Endothelial cell (in vitro differentiated cells): ENCODE measurements at regions not wholly inside any gene's neighbourhood (a gene's known extent, or its start where the extent isn't known, plus 50 kb on each side); places are given as distances from the start of the nearest gene placed in this dataset.
A peak's percentile ranks its signal among the peaks of the same experiment; 100 is the strongest.

Experiments
- DNase-seq: peaks from one replicate; pipeline ENCODE4 v3.0.0; 2021; ENCODE audit warnings: low spot score
- H3K27ac Mint-ChIP-seq: one replicate; pipeline ENCODE4 v1.8.0; 2021; ENCODE audit warnings: mixed read lengths, inconsistent platforms; ENCODE audit not compliant: unreplicated experiment
- H3K27me3 Mint-ChIP-seq: one replicate; pipeline ENCODE4 v1.8.0; 2021; ENCODE audit warnings: mild to moderate bottlenecking, moderate library complexity, mixed read lengths, inconsistent platforms; ENCODE audit not compliant: unreplicated experiment
- H3K36me3 Mint-ChIP-seq: one replicate; pipeline ENCODE4 v1.8.0; 2021; ENCODE audit warnings: mild to moderate bottlenecking, low read depth, mixed read lengths, inconsistent platforms; ENCODE audit not compliant: unreplicated experiment
- H3K4me1 Mint-ChIP-seq: one replicate; pipeline ENCODE4 v1.8.0; 2021; ENCODE audit warnings: mild to moderate bottlenecking, mixed read lengths, inconsistent platforms; ENCODE audit not compliant: unreplicated experiment
- H3K4me3 Mint-ChIP-seq: one replicate; pipeline ENCODE4 v1.8.0; 2021; ENCODE audit warnings: mild to moderate bottlenecking, mixed read lengths, inconsistent platforms; ENCODE audit not compliant: unreplicated experiment
- H3K9me3 Mint-ChIP-seq: one replicate; pipeline ENCODE4 v1.8.0; 2021; ENCODE audit warnings: mixed read lengths, inconsistent platforms; ENCODE audit not compliant: unreplicated experiment
- TF ChIP-seq, protein P1 (sequence below): fragments of 200-600 bp; sonication (generic); IDR thresholded peaks from one replicate; pipeline ENCODE4 v1.5.0; 2021; ENCODE audit warnings: antibody characterized with exemption; ENCODE audit not compliant: unreplicated experiment

DNA sequence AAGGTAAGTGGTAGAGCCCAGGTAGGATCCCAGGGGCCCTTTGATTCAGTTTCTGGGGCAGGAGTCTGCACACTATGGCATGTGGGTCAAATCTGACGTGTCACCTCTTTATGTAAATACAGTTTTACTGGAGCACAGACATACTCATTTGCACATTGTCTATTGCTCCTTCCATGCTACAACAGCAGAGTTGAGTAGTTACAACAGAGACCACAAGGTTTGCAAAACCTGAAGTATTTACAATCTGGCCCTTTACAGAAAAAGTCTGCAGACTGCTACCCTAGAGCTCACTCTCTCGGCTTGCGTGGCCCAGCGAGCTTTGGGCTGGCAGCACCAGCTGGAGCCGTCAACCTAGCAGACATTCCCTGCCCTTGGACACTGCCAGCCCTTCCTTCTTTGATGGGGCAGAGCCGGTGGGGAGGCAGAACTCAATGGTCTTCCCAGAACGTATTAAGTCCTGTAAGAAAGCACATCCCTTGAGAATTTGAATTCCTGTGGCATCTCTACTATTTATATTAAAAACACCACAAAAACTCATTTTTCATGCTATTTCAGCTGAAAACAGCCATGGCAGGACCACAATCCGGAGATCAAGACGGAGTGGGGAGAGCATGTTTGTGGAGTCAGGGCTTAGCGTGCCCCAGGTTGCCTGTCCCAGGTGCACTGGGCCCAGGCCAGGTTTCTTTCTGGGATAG lies 133.1 kb upstream of the NUDT7 start:
- H3K4me3 Mint-ChIP-seq, result no peak overlapping the region
- no peak overlapping the region for H3K27ac Mint-ChIP-seq
- H3K27me3 Mint-ChIP-seq, result peaks cover 5% of the 10 kb centered on the region
- H3K9me3 Mint-ChIP-seq, result no peaks in the 10 kb centered on the region
- no peaks in the 10 kb centered on the region for H3K36me3 Mint-ChIP-seq
- DNase-seq, result no peak
- TF ChIP-seq, protein P1, sequence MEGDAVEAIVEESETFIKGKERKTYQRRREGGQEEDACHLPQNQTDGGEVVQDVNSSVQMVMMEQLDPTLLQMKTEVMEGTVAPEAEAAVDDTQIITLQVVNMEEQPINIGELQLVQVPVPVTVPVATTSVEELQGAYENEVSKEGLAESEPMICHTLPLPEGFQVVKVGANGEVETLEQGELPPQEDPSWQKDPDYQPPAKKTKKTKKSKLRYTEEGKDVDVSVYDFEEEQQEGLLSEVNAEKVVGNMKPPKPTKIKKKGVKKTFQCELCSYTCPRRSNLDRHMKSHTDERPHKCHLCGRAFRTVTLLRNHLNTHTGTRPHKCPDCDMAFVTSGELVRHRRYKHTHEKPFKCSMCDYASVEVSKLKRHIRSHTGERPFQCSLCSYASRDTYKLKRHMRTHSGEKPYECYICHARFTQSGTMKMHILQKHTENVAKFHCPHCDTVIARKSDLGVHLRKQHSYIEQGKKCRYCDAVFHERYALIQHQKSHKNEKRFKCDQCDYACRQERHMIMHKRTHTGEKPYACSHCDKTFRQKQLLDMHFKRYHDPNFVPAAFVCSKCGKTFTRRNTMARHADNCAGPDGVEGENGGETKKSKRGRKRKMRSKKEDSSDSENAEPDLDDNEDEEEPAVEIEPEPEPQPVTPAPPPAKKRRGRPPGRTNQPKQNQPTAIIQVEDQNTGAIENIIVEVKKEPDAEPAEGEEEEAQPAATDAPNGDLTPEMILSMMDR, result no peak
- H3K4me1 Mint-ChIP-seq, result peaks cover 62% of the 10 kb centered on the region

DNA sequence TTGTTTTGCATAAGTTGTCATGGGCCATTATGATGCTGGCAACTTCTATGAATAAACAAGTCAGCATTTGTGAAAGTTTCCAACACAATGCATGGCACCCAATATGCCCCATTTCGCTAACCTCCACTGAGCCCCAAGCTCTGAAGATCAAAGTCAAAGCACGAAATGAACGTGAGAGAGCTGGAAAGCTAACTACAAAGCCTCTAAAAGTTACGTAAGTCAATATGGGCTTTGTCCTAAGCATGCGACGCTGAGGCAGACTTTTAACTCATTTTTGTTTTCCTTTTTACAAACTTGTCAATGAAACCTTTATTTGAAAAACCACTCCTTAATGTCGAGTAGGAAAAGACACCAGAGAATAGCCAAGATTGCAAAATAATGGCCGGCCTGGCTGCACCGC lies 131.6 kb upstream of the NUDT7 start:
- no peak overlapping the region for H3K27ac Mint-ChIP-seq
- no peaks in the 10 kb centered on the region for H3K36me3 Mint-ChIP-seq
- H3K4me1 Mint-ChIP-seq, result peaks cover 63% of the 10 kb centered on the region
- no peaks in the 10 kb centered on the region for H3K9me3 Mint-ChIP-seq
- H3K27me3 Mint-ChIP-seq, result peaks cover 5% of the 10 kb centered on the region
- TF ChIP-seq, protein P1, result no peak
- no peak for DNase-seq
- H3K4me3 Mint-ChIP-seq, result no peak overlapping the region

DNA sequence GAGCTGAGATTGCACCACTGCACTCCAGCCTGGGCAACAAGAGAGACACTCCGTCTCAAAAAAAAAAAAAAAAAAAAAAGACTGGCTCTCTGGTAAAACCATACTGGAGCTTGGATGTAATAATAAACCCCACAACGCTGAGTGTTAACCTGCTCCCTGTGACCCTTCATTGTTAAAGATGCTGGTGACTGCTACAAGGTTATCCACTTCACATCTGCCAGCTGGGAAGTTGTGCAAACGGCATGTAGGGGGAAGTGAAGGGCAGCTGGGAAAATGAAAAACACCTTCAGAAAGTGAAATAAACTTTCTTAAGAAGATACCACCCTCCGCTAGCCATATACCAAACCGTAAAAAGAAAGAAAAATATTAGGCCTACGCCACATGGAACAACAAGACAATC lies 131.0 kb upstream of the NUDT7 start:
- peak overlapping the region; percentile 72 for H3K27ac Mint-ChIP-seq
- H3K27me3 Mint-ChIP-seq, result peaks cover 4% of the 10 kb centered on the region
- H3K9me3 Mint-ChIP-seq, result no peaks in the 10 kb centered on the region
- peaks cover 61% of the 10 kb centered on the region for H3K4me1 Mint-ChIP-seq
- TF ChIP-seq, protein P1, result no peak
- no peak for DNase-seq
- H3K4me3 Mint-ChIP-seq, result no peak overlapping the region
- H3K36me3 Mint-ChIP-seq, result no peaks in the 10 kb centered on the region

DNA sequence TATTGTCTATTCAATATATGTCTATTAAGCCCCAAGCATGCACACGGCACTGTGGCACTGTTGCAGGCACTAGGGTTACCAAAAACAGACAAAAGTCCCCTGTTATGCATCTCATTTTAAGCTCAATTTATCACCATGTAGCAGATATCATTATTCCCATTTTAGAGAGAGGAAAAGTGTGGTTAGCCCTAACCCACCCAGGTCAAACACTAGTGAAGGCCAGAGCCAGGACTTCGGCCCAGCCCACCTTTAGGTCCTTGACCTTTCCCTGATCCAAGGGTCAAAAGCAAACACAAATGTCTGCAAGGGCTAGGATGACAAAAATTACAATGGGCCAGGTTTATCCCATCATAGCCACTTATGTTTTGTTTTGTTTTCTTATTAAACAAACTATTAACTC lies 130.3 kb upstream of the NUDT7 start:
- Mint-ChIP-seq H3K27me3 (no peaks in the 10 kb centered on the region), H3K36me3 (no peaks in the 10 kb centered on the region), H3K9me3 (no peaks in the 10 kb centered on the region), H3K4me1 (peaks cover 59% of the 10 kb centered on the region), H3K4me3 (no peak overlapping the region), H3K27ac (peak overlapping the region; percentile 83)
- TF ChIP-seq, protein P1, result no peak
- DNase-seq, result no peak

DNA sequence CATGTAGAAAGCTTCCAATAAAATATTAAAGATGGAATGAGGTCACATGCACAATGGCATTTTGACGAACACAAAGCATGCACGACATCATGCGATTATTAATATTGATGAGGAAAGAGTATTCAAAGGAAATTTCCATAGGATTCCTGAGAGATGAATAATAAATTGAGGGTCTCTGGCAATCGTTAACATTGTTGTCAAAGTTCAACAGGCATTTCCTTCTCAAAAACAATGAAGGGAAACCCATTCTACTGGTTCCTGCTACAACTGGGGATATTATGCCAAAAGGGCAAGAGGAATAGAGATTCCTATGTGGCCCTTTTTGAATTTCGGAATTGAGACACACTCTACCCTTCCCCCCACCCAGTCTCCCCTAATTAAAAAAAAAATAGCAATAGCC lies 128.3 kb upstream of the NUDT7 start:
- Mint-ChIP-seq H3K36me3 (no peaks in the 10 kb centered on the region), H3K9me3 (no peaks in the 10 kb centered on the region), H3K27ac (peak overlapping the region; percentile 85), H3K4me1 (peaks cover 50% of the 10 kb centered on the region), H3K27me3 (no peaks in the 10 kb centered on the region), H3K4me3 (no peak overlapping the region)
- no peak for DNase-seq
- TF ChIP-seq, protein P1, result no peak
